Right renal pelvis (tissue), 4 donors: ENCODE measurements at regions not wholly inside any gene's neighbourhood (a gene's known extent, or its start where the extent isn't known, plus 50 kb on each side); places are given as distances from the start of the nearest gene placed in this dataset.

Source experiments
- DNase-seq, 4 donors: peaks; one replicate each; pipeline ENCODE4 v3.0.0-alpha.2; 2013; ENCODE audit warnings: low read depth in 4 of 4, low spot score in 3 of 4, missing footprints in 1 of 4

DNA sequence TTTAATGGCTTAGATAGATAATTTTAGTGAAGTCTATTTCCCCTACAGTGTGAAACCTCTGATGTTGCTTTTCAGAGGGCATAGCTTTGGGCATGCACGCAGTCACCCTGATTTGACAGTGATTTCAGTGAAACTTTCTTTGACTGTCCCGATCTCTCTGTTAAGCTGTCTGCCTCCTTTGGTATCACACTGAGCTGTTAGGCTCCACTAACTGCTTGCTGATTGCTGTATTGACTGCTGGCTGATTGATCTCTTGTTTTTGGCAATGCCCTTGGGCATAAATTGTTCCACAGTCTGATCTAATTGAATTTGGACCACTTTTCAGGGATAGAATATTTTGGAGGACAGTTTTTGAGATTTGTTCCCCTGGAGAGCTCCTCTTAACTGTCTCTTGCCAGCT lies 68.5 kb upstream of the CCDC54 start:
- no peak for DNase-seq

DNA sequence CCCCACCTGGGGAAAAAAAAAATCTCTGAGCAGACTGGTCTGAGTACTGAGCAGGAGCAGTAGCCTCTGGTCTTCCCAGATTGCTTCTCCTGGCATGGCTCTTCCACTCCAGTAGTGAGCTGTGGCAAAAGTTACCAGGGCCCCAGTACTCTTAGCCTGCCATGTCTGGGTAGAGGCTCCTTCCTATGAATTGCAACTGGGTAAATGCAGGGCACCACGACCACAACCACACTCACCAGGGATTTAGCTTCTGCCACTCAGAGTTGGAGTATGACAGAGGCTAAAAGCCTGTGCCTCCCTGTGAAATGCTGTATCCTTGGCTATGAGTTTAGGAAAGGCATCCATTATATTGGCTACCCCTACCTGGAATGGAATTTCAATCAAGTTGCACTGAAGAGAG lies 67.9 kb upstream of the CCDC54 start:
- DNase-seq, result no peak

- DNase-seq, result no peak
Measured at GRCh38 chr3:107313711-107314110, 63.5 kb upstream of the CCDC54 start.

DNA sequence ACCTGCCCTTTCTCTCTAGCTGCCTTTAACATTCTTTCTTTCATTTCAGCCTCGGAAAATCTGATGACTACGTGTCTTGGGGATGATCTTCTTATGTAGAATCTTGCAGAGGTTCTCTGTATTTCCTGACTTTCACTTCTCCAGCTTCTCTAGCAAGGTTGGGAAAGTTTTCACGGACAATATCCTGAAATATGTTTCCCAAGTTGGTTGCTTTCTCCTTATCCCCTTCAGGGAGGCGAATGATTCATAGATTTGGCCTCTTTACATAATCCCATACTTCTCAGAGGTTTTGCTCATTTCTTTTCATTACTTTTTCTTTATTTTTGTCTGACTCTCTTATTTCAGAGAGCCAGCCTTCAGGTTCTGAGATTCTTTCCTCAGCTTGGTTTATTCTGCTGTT lies 62.1 kb upstream of the CCDC54 start:
- DNase-seq, result no peak

DNA sequence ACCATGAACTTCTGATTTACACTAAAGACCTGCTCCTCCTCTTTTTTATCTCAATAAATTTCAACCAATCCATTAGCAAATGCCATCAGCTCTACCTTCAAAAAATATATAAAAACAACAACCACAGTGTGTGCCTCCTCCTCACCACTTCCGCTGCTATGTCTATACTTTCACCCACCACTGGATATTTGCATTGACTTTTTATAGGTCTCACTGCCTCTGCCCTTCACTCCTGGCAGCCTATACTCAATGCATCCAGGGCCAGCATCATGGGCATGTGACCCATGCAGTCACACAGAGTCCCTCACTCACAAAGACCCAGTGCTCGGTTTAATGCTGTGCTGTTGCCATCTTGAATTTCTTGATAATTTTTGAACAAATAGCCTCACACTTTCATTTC lies 53.5 kb upstream of the CCDC54 start:
- no peak for DNase-seq

DNA sequence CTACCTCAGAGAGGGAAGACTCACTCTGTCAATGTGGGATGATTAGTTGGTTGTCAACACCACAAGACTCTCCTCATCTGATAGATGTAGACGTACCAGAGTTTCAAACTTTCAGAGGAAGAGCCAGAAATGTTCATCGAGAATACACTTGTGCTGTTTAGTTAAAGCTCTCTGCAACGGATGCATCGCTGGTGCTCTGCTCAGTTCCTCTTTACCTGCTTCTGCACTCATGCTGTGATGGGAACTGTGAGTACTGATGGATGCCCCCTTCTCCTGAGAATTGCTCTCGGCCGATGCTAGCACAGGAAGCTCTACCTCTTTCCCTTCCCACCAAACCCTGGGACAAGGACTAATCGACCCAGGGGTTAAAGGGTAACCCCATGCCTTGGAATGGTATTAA lies 51.8 kb upstream of the CCDC54 start:
- no peak for DNase-seq
